ENCODE measurements at regions not wholly inside any gene's neighbourhood (a gene's known extent, or its start where the extent isn't known, plus 50 kb on each side); places are given as distances from the start of the nearest gene placed in this dataset.

- no peak for DNase-seq (ENCODE audit: low read depth)
These were observed 182.2 kb upstream of the MDGA2 start for GRCh38 chr14:47857646-47858045.

GRCh38 chr14:47852278-47852677 lies 176.9 kb upstream of the MDGA2 start:
- DNase-seq (ENCODE audit: low read depth) = no peak

- DNase-seq (ENCODE audit: low read depth) = no peak
These were observed 170.6 kb upstream of the MDGA2 start for GRCh38 chr14:47846008-47846407.

GRCh38 chr14:47843236-47843635 lies 167.8 kb upstream of the MDGA2 start:
- no peak for DNase-seq (ENCODE audit: low read depth)

GRCh38 chr14:47833011-47833410 lies 157.6 kb upstream of the MDGA2 start:
- DNase-seq (ENCODE audit: low read depth) = no peak

DNA sequence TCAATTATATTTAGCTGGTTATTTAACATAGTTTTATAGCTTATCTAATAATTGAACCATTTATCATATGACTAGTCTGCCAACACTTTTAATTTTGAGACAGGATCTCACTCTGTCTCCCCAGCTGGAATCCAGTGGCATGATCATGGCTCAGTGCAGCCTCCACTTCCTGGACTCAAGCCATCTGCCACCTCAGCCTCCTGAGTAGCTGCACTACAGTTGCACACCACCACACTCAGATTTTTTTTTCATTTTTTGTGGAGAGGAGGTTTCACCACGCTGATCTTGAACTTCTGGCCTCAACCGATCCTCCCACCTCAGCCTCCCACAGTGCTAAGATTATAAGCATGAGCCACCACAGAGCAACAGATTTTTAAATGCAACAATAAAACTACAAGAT lies 151.4 kb upstream of the MDGA2 start:
- DNase-seq (ENCODE audit: low read depth) = no peak

GRCh38 chr14:47822326-47822725 lies 146.9 kb upstream of the MDGA2 start:
- DNase-seq (ENCODE audit: low read depth) = no peak

- no peak for DNase-seq (ENCODE audit: low read depth)
These were observed 145.7 kb upstream of the MDGA2 start for GRCh38 chr14:47821135-47821534.

GRCh38 chr14:47790477-47790876 lies 115.1 kb upstream of the MDGA2 start:
- no peak for DNase-seq (ENCODE audit: low read depth)

DNA sequence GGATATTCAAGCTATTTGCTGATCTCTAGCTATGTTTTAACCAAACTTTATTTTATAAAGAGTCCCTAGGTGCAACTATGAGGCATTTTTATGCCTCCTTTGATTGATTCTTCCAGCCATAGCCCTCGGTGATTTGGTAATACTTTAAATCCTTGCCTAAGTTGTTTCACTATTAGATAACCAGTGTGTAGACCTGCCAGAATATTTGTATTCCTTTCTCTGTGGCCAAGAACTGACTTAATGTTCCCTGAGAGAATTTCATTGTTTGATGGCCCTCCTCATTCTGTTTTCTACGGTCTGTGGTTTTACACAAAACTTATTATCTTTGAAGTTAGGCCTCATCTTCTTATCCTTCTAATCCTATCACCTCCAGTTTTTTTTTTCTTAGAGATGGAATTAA lies 109.7 kb upstream of the MDGA2 start:
- no peak for DNase-seq (ENCODE audit: low read depth)

GRCh38 chr14:47778631-47779030 lies 103.2 kb upstream of the MDGA2 start:
- DNase-seq (ENCODE audit: low read depth) = no peak

- no peak for DNase-seq (ENCODE audit: low read depth)
These were observed 97.2 kb upstream of the MDGA2 start for GRCh38 chr14:47772652-47773051.

GRCh38 chr14:47763188-47763854 lies 87.9 kb upstream of the MDGA2 start:
- DNase-seq (ENCODE audit: low read depth) = no peak

DNA sequence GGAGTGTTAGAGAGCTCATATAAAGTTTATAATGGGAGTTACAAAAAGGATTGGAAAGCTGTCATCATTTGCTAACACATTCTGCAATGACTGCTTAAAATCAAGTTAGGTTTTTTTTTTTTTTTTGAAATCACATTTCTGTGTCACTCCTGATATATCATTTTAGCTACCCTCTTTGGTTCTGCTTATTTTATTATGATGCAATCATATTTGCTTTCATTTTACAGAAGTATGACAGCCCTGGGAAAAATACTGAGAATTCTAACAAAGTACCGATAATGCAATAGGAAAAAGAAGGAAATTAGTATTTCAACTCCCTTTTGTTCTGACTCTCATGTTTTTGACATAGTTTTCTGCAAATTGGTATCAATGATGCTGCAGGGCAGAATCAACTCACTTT lies 71.6 kb upstream of the MDGA2 start:
- no peak for DNase-seq (ENCODE audit: low read depth)

DNA sequence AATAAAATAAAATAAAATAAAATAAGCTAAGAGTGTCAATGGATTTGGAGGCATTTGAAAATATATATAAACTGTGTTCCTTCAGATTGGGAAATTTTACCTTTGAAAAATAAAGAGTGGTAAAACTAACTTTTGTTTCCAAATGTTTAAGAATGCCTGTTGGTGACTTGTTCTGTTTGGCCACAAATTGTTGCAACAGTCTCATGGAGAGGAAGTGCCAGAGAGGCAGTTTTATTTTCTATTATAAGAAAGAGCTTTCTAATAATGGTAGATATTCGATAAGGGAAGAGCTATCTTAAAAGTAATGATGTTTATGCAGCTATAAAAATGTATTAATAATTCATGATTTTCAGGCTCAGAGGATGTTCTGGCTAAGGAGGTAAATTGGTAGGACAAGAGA lies 68.8 kb upstream of the MDGA2 start:
- DNase-seq (ENCODE audit: low read depth) = no peak

- no peak for DNase-seq (ENCODE audit: low read depth)
These were observed 64.1 kb upstream of the MDGA2 start for GRCh38 chr14:47739541-47739940.

GRCh38 chr14:47730296-47730695 lies 54.9 kb upstream of the MDGA2 start:
- DNase-seq (ENCODE audit: low read depth) = no peak
